Glutamatergic neuron (in vitro differentiated cells): ENCODE measurements at regions not wholly inside any gene's neighbourhood (a gene's known extent, or its start where the extent isn't known, plus 50 kb on each side); places are given as distances from the start of the nearest gene placed in this dataset.

Experiments used
- DNase-seq: peaks from one replicate; pipeline ENCODE4 v3.0.0; 2022
- H3K27ac Mint-ChIP-seq: one replicate; pipeline ENCODE4 v1.8.0; 2020; ENCODE audit warnings: mild to moderate bottlenecking, mixed read lengths, inconsistent platforms; ENCODE audit not compliant: unreplicated experiment
- H3K27me3 Mint-ChIP-seq: one replicate; pipeline ENCODE4 v1.8.0; 2020; ENCODE audit warnings: mild to moderate bottlenecking, moderate library complexity, mixed read lengths, inconsistent platforms; ENCODE audit not compliant: unreplicated experiment
- H3K36me3 Mint-ChIP-seq: one replicate; pipeline ENCODE4 v1.8.0; 2020; ENCODE audit warnings: mild to moderate bottlenecking, mixed read lengths, inconsistent platforms; ENCODE audit not compliant: unreplicated experiment
- H3K4me1 Mint-ChIP-seq: one replicate; pipeline ENCODE4 v1.8.0; 2020; ENCODE audit warnings: mild to moderate bottlenecking, low read depth, mixed read lengths, inconsistent platforms; ENCODE audit not compliant: unreplicated experiment
- H3K4me3 Mint-ChIP-seq: one replicate; pipeline ENCODE4 v1.8.0; 2020; ENCODE audit warnings: mild to moderate bottlenecking, mixed read lengths, inconsistent platforms; ENCODE audit not compliant: unreplicated experiment
- H3K9me3 Mint-ChIP-seq: one replicate; pipeline ENCODE4 v1.8.0; 2020; ENCODE audit warnings: mild to moderate bottlenecking, moderate library complexity, mixed read lengths, inconsistent platforms; ENCODE audit not compliant: unreplicated experiment
- CTCF ChIP-seq: fragments of 200-600 bp; sonication (generic); IDR thresholded peaks from one replicate; pipeline ENCODE4 v1.5.0; 2021; ENCODE audit not compliant: partially characterized antibody, unreplicated experiment

- no peak for DNase-seq
- Mint-ChIP-seq H3K4me1 (no peaks in the 10 kb centered on the region), H3K4me3 (no peak overlapping the region), H3K27me3 (no peaks in the 10 kb centered on the region), H3K27ac (no peak overlapping the region), H3K36me3 (peaks cover 5% of the 10 kb centered on the region), H3K9me3 (no peaks in the 10 kb centered on the region)
- TF ChIP-seq CTCF = no peak
These were observed 1962.3 kb downstream of the EFNA5 start for GRCh38 chr5:105708442-105708841.

GRCh38 chr5:105702323-105702722 lies 1968.4 kb downstream of the EFNA5 start:
- Mint-ChIP-seq H3K9me3 (no peaks in the 10 kb centered on the region), H3K27ac (no peak overlapping the region), H3K36me3 (peaks cover 10% of the 10 kb centered on the region), H3K27me3 (no peaks in the 10 kb centered on the region), H3K4me1 (no peaks in the 10 kb centered on the region), H3K4me3 (no peak overlapping the region)
- no peak for DNase-seq
- TF ChIP-seq CTCF = no peak

GRCh38 chr5:105696440-105696839 lies 1974.3 kb downstream of the EFNA5 start:
- no peaks in the 10 kb centered on the region for H3K9me3 Mint-ChIP-seq
- DNase-seq = no peak
- no peaks in the 10 kb centered on the region for H3K36me3 Mint-ChIP-seq
- H3K27ac Mint-ChIP-seq = no peak overlapping the region
- no peak for TF ChIP-seq CTCF
- no peaks in the 10 kb centered on the region for H3K4me1 Mint-ChIP-seq
- no peak overlapping the region for H3K4me3 Mint-ChIP-seq
- H3K27me3 Mint-ChIP-seq = no peaks in the 10 kb centered on the region

- Mint-ChIP-seq H3K4me3 (no peak overlapping the region), H3K9me3 (no peaks in the 10 kb centered on the region), H3K36me3 (no peaks in the 10 kb centered on the region), H3K27me3 (no peaks in the 10 kb centered on the region), H3K4me1 (no peaks in the 10 kb centered on the region), H3K27ac (no peak overlapping the region)
- no peak for TF ChIP-seq CTCF
- no peak for DNase-seq
These were observed 1974.8 kb downstream of the EFNA5 start for GRCh38 chr5:105695941-105696340.

- no peak for TF ChIP-seq CTCF
- no peak for DNase-seq
- no peaks in the 10 kb centered on the region for H3K9me3 Mint-ChIP-seq
- peaks cover 4% of the 10 kb centered on the region for H3K4me1 Mint-ChIP-seq
- H3K27ac Mint-ChIP-seq = no peak overlapping the region
- no peaks in the 10 kb centered on the region for H3K27me3 Mint-ChIP-seq
- H3K4me3 Mint-ChIP-seq = no peak overlapping the region
- no peaks in the 10 kb centered on the region for H3K36me3 Mint-ChIP-seq
These were observed 1981.1 kb downstream of the EFNA5 start for GRCh38 chr5:105689596-105689995.
